NCI-H82 treated with DMSO at 0.1 percent for 48 hours (cell line): ENCODE measurements at regions not wholly inside any gene's neighbourhood (a gene's known extent, or its start where the extent isn't known, plus 50 kb on each side); places are given as distances from the start of the nearest gene placed in this dataset.

ENCODE experiments used
- DNase-seq: peaks from one replicate; lab custom pipeline; 2025; ENCODE audit not compliant: unreplicated experiment; lab: John Stamatoyannopoulos, UW

DNA sequence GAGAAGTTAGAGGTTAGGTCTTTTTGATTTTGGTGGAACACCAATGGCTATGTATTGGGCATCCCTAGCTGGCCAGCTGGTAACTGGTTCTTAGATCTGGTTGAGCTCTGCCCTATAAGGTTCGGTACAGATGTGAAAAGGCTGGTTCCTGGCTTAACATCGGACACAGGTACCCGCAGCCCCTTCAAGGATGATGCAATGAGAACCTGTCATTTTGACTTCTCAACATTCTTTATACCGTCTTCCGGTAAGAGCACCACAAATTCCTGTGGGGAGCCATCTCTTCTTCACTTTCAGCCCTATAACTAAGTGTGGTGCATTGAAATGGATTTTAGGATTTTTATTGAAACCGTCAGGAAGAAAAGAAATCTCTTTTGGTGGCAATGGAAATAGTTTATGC is 222.8 kb downstream of the ADAMTS9 start:
- no peak for DNase-seq

DNA sequence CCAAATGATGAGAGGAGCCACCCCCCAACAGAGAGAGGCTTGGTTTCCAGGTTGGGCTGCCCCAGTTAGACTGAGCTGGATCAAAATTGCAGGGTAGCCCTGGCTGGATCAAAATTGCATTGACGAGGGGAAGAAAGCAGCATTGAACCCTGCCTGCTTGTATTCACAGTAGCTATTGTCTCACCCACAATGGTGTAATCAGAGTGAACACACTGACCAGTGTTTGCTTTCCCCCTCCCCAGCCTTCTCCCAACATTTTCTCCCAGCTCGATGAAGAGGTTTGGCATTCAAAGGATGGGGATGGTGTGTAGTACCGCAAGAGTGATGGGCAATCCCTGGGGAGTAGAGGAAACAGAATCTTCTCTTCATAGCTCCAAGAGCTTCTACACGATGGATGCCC is 223.8 kb downstream of the ADAMTS9 start:
- DNase-seq = no peak

DNA sequence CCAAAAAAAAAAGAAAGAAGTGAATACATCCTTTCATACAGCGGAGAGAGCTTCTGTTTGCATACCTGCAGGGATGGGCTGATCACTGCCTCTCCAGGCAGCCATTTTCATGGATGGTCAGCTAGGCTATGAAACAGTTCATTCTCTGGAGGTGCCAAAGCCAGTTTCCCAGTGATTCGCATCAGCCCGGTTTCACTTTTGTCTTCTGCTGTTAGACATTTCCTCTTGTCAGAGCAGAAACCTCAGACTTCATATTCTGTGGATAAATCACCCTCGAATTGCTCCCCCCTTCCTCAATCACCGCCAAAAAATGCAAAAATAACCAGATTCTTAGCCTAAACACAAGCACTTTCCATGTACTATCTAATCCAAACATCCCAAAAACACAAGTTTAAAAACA is 225.6 kb downstream of the ADAMTS9 start:
- no peak for DNase-seq

DNA sequence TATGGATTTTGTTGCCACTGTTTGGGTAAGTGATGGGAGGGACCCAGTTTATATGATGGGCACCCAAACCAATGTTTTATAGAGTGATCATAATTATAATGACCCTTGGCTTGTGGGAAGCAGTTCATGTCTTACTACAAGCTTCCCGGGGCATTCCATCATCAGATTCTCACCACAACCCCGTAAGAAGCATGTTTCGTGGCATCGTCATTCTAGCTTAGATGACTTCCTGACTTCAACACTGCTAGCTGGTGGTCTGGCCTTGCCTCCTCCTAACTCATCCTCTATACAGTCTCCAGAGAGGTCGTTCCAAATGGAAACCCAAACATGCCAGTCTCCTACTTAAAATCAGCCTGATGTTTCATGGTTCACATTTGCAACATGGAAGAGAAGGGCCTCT is 226.9 kb downstream of the ADAMTS9 start:
- DNase-seq = no peak

DNA sequence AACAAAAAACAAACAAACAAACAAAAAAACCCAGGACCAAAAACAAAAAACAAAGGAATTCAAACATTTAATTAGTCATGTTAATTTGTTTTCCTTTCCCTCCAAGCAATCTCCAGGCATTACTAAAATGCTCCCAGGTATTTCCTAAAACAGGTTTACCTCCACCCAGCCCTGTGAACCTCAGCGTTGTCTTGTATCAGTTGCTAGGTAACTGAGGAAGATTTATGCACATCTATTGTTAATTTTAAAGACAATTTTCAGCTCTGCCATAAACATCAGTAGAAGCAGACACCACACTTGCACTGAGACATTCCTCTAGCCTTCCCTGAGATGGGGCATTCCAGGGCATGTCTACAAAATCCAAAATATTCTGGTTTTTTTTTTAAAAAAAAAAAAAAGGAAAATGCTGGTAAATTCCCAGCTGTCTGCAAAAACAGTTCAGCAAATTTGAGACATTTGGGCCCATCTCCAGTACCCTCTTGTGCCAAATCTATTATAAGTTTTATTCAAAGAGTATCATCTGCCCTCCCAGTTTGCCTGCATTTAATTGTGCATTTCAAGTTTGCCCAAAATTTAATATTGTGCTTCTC is 227.6 kb downstream of the ADAMTS9 start:
- no peak for DNase-seq

DNA sequence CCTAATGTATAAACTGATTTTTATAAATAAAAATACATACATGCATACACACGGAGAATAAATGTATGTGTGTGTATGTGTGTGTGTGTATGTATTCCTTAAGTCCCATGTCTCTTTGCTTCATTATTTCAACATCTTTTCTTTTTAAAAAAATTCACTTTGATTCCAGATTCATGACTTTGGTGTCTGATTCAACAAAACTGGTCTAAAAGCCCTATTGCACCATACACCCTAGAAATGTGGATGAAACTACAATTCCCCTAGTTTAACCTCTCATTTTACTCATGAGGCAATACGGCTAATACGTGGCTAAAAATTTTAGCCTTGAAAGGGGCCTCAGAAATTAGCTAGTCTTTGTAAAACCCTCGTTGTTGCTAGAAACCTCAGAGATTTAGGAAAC is 228.1 kb downstream of the ADAMTS9 start:
- DNase-seq = no peak

DNA sequence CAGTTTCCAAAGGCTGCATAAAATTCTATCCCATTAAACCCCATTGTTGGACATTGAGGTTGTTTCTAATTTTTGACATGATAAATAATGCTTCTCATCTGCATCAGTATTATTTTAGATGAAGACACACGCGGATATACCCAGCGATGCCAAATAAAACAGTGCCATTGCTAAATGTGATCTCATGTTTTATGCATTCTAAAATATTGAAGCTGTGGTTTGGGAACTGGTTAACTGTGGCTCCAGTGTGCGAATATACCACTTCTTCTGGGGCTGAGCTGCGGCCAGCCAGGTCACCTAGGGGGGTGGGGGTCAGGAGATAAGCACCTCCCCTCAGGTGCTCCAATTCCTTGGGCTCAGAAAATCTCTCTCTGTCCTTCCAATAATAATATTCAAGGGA is 230.0 kb downstream of the ADAMTS9 start:
- DNase-seq = no peak

DNA sequence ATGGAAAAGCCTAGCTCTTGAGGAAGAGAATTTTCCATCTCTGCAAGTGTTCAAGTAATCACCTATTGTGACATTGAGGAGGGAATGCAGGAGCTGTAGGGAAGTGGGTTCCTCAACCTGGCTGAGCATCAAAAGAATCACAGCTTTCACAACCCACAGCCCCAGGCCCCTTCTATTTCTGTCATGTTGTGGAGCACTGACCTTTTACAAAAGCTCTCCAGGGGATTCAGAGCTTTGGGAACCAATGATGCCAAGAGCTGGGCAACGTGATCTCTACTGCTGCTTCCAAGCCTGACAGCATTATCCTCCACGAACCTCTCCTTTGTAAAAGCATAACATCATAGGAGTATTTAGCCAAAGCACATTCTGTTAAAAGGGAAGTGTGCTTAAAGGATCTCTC is 231.1 kb downstream of the ADAMTS9 start:
- no peak for DNase-seq

DNA sequence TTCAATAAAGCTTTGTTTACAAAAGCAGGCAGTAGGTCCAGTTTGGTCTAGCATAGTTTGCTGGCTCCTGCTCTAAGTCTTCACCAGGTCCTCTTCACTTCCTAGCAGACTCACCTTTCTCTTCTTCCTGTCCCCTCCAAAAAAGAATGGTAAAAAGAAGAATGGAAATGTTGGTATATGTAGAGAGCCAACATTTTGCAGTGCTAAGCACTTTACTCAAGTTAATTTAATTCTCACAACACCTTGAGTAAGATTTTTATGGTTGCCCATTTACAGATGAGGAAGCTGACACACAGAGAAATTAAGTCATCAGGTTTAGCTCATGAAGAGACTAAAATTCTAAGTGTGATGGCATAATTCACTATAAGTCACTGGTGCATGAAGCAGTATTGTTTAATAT is 230.1 kb upstream of the PRICKLE2 start:
- DNase-seq = no peak

DNA sequence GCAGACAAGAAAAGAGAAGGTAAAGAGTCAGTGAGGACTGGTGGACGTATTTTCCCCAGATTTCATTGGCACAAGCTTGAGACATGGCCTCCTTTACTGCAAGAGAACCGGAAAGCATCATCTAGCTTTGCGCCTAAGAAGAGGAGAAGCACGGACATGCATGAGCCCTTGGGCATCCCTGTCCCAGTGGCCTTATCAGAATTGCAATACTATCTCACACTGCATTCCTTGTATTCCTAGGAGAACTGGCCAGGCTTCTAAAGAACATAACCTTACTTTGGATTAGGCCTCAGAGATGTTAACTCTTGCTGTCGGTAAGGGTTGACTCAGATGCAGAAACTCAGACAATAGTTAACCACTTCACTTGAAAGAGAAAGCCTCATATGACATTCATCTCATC is 229.5 kb upstream of the PRICKLE2 start:
- DNase-seq = no peak

DNA sequence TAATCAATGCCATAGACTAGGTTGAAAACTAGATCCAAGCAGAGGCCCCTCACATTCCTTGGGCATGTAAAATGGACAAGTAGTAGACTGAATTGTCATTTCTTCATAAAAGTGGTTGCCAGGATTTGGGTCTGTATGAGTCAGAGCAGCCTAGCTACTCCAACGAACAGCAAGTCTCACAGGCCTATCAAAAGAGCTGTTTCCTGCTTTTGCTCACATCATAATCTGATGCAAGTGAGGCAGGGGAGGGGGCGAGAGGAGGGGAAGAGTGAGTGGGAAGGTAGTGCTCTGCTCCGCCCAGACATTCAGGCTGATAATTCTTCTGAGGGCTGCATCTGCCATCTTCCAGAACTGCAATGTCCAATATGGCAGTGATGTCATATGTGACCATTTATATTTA is 228.9 kb upstream of the PRICKLE2 start:
- no peak for DNase-seq

DNA sequence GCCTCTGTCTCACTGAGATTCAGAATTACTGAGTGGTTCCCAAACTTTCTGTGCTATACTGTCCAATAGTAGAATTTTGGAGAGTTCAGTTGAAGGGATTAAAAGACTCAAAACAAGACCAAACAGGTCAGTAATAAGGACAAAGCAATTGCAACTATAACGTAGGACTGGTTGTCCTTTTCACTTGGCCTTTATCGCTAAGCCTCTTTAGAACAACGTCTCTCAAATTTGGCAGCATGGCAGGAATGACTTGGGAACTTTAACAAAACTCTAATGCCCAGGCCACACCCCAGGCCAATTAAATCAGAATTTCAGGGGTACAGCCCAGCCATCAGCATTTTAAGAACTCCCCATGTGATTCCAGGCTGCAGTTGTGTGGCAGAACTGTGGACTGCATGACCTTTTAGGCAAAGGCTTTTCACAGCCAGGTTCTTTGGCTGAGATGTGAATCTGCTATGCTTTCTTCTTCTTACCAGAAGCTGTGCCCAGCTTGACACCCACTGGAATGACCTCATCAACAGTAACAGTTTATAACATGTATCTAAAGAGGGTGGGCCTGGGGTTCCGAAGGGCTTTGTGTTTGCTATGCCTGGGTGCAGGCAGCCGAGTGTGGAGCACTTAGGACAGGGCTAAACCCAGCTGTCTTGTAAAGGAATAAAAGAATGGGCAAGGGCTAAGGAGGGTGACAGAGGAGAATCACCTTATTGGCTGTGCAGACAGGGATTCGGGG is 226.2 kb upstream of the PRICKLE2 start:
- DNase-seq = no peak

DNA sequence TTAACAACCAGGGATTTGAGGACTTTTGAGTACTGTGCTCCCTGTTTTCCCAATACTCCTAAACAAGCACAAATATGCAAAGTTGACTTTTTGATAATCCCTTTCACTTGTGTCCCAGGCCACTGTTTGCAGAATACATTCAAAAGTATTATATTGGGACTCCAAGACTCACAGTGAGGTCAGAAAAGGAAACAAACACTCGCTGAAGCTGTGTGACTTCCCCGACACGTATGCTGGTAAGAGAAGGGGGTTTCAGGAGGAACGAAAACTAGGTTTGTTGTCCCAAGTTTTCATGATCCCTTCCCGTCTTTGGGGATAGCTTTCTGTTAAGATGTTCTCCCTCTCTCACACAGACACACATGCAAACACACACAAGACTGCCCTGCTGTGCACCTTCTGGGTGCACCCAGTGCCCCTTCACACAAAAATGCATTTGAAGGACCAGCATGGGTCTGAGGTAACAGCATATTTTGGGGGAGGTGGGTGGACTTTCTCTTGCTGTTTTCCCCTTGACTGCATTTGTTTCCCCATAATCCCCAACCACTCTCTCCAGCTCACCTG is 225.2 kb upstream of the PRICKLE2 start:
- DNase-seq = no peak

DNA sequence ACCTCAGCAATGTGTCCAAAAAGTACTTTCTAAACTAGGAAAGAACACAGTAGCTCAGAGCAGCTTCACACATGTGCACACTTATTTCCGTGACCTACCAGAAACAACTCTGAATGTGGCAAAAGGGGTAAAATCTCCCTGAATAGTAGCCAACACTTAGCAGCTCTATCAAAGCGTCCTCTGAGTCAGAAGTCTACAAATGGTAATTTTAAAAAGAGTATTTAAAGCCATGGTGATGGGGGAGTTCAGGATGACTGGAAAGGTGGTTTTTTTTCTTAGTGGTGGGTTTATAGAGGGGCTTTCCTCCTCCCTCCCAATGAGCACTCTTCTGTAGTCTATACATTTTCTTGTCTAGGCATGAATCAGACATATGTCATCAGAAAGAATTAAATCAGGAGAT is 223.8 kb upstream of the PRICKLE2 start:
- DNase-seq = no peak

DNA sequence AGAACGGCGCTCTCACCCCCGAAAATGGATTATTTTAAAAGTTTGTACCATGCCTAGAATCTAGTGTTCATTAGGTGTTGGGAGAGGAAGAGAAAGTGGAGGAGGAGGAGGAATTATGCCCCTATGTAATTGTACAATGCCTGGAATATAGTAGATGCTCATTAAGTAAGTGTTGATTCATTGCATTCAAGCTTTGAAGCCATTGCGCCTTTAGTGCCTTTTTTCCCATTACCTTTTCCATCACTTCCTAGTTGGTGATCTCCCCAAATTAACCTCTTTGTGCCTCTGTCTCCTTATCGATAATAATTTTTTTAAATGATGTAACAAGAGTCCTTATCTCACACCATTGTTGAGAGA is 220.7 kb upstream of the PRICKLE2 start:
- DNase-seq = no peak

DNA sequence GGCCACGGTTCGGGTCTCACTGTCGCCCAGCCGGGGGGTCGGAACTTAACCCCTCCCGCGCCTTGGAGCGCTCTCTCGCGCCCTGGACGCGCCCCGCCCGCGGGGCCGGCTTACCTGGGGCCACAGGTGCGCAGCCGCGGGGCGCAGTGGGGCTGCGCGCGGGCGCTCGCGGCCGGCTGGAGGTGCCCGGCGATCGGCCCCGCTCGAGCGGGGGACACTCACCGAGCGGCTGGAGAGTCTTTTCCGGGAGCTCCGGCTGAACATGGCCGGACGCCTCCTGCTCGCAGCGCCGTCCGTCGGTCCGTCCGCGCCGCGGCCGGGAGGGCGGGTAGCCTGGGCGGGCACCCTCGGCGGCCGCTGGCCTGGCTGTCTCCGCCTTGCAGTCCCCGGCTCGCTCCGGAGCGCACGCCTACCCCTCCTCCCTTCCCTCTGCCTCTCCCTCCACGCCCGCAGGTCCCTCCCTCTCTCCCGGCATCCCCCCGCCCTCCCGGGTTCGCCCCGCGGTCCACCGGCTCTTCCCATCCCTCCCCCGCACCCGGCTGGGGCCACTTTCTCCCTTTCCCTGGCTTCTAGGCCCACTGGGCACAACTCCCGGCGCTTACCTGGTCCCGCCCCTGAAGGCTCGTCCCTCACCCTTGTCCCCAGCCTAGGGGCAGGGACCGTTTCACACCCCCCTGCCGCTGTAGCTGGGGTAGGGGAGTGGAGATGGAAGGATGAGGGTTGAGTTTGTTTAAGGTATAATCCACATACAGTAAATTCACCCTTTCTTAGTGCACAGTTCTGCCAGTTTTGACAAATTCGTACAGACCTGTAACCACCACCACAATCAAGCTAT is 220.1 kb upstream of the PRICKLE2 start:
- no peak for DNase-seq

DNA sequence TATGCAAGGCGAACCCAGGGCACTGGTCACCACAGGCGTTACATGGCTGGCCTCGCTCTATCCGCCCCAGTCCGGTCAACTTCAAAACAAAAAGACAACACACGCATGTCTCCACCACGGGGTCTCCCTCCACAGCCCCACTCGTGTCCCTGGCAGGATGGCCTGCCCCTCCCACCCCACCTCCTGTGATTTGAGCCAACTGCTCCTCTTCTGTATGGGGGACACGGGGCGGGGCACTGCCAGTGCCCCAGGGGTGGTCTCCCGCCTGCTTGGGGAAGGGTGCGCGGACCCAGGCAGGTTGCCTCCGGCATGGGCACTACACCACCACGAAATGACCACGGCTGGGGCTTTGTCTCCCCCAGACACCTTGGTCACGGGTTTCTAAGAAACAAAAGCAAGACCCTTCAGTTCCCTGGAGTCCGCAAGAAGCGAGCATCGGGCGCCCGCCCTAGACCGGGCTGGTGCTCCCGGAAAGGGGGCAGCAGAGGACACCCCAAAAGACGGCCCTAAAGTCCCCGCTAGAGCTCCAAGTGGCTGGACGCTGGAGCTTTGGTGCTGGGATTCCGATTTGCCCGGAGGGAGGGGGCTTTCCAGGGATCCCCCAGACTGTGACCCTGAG is 219.3 kb upstream of the PRICKLE2 start:
- DNase-seq = no peak

DNA sequence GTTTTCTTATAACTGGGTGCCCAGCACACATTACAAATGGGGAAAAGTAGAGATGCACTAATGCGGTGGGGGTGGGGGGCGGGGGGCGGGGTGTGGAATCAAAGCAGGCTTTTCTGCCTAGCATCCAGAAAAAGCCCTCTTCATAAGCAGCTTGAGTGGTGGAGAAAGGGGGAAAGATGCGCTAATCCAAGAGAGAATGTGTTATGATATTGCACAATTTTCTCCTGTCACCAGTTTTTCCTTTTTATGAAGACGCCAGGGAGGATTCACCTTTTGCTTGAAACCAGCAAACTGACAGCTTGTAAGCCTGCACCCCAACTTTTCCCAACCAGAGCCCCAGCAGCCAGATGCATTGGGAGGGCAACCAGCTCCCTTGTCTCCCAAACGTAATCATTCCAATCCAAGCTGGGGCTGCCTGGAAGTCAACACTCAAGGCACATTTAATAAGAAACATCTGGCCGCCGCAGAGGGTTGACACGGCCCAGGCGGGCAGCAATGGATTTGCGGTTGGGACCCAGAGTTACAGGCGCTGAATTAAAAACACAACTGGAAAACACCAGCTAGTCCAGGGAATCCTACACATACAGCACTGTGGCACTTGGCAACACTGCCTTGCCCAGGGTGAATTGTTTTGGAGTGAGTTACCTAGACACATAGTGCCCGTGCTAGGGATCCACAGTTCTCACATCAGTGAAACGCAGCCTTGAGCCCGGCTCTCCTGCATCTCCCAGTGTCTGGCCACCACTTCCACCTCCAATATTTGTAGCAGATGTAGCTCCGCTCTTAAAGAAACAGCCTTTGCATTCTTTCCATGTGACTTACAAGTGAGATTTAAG is 218.5 kb upstream of the PRICKLE2 start:
- DNase-seq = no peak

DNA sequence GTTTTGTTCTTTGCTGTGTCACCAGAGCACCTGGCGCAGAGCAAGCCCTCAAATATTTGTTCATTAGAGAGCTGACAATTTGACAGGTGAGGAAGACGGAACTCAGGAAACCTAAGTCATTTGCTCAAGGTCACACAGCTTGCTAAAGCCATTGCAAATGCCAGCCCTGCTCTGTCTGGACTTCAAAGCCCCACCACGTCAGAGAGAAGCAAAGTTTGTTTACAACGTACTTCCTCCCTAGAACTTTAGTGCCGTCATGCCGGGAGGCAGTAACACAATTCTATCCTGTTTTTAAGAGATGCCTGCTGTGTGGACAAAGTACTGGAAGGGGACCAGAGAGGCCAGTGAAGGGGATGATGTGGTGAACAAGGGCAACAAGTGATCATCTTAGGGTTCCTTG is 216.6 kb upstream of the PRICKLE2 start:
- no peak for DNase-seq

DNA sequence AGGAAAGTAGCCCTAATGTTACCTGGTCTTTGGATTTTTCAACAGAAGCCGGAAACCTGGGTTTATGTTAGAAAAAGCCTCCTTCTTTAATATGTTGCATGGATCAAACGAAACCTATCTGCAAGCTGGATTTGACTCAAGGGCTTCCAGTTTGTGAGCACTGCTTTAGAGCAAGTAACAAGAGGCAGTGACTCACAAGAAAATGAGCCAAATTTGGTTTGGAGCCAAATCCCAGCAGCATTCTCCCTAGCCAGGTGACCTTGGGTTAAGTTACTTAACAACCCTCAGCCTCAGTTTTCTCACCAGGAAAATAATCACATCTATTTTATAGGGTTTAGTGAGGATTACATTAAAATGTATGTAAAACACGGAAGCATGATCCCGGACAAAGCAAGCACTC is 215.2 kb upstream of the PRICKLE2 start:
- peak; percentile 25 for DNase-seq

DNA sequence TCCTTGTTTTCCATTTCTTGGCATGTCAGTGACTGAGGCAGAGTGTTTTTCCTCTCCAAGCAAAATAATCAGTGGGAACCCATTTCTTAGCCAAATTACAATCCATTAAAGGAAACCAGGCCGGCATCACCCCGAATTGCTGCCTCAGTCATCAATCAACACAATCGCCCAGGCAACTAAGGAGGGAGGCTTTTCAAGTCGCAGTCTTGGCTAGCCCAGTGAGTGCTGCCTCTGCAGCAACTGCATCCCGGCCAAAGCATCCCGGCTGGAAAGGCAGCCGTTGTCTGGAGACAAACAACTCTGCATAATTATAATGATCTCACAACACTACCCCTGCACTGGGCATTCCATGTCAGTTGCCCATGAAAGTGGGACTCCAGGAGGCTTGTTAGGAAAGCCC is 213.5 kb upstream of the PRICKLE2 start:
- DNase-seq = no peak
